22Rv1 (cell line): ENCODE measurements at regions not wholly inside any gene's neighbourhood (a gene's known extent, or its start where the extent isn't known, plus 50 kb on each side); places are given as distances from the start of the nearest gene placed in this dataset.

Experiments used
- CTCF ChIP-seq: fragments of 450-650 bp; IDR thresholded peaks from 2 replicates; pipeline ENCODE4 v1.5.1; 2017; ENCODE audit warnings: mild to moderate bottlenecking
- ZFX ChIP-seq: fragments of 450-650 bp; IDR thresholded peaks from 2 replicates; pipeline ENCODE4 v1.6.1; 2017; ENCODE audit warnings: antibody characterized with exemption, borderline replicate concordance

DNA sequence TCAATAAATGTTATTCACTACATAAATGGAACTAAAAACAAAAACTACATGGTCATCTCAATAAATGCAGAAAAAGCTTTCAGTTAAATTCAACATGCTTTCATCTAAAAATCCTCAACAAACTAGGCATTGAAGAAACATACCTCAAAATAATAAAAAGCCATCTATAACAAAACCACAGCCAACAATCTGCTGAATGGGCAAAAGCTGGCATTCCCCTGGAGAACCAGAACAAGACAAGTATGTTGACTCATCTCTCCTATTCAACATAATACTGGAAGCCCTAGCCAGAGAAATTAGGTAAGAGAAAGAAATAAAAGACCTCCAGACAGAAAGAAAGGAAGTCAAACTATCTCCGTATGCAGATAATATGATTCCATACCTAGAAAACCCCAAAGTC lies 759.9 kb downstream of the EPHA3 start:
- TF ChIP-seq CTCF: no peak
- no peak for TF ChIP-seq ZFX
